NCI-H510A (cell line): ENCODE measurements at regions not wholly inside any gene's neighbourhood (a gene's known extent, or its start where the extent isn't known, plus 50 kb on each side); places are given as distances from the start of the nearest gene placed in this dataset.

Experiments used
- DNase-seq: peaks from one replicate; lab custom pipeline; 2025; lab: John Stamatoyannopoulos, UW

GRCh38 chr4:137067735-137068134 lies 464.6 kb downstream of the PCDH18 start:
- no peak for DNase-seq

- DNase-seq: no peak
These were observed 467.0 kb downstream of the PCDH18 start for GRCh38 chr4:137065311-137065710.

GRCh38 chr4:137063961-137064360 lies 468.3 kb downstream of the PCDH18 start:
- DNase-seq: no peak

- no peak for DNase-seq
These were observed 489.1 kb downstream of the PCDH18 start for GRCh38 chr4:137043184-137043583.

- DNase-seq: no peak
These were observed 492.9 kb downstream of the PCDH18 start for GRCh38 chr4:137039370-137039769.

GRCh38 chr4:137032222-137032621 lies 500.1 kb downstream of the PCDH18 start:
- DNase-seq: peak; percentile 40

- no peak for DNase-seq
These were observed 503.3 kb downstream of the PCDH18 start for GRCh38 chr4:137029026-137029425.

GRCh38 chr4:137025484-137026059 lies 506.7 kb downstream of the PCDH18 start:
- no peak for DNase-seq

- no peak for DNase-seq
These were observed 516.6 kb downstream of the PCDH18 start for GRCh38 chr4:137015426-137016409.

GRCh38 chr4:137000432-137000831 lies 531.9 kb downstream of the PCDH18 start:
- no peak for DNase-seq

GRCh38 chr4:136992032-136992431 lies 540.3 kb downstream of the PCDH18 start:
- DNase-seq: no peak

GRCh38 chr4:136985683-136986082 lies 546.6 kb downstream of the PCDH18 start:
- DNase-seq: no peak

- DNase-seq: no peak
These were observed 565.2 kb downstream of the PCDH18 start for GRCh38 chr4:136967069-136967468.

- DNase-seq: no peak
These were observed 566.8 kb downstream of the PCDH18 start for GRCh38 chr4:136965478-136965877.

GRCh38 chr4:136962868-136963267 lies 569.4 kb downstream of the PCDH18 start:
- DNase-seq: no peak

GRCh38 chr4:136946307-136946907 lies 585.9 kb downstream of the PCDH18 start:
- DNase-seq: no peak

- DNase-seq: no peak
These were observed 592.5 kb downstream of the PCDH18 start for GRCh38 chr4:136939781-136940180.

- no peak for DNase-seq
These were observed 596.4 kb downstream of the PCDH18 start for GRCh38 chr4:136935871-136936270.

GRCh38 chr4:136935305-136935704 lies 597.0 kb downstream of the PCDH18 start:
- no peak for DNase-seq

- no peak for DNase-seq
These were observed 597.7 kb downstream of the PCDH18 start for GRCh38 chr4:136934601-136935000.

- no peak for DNase-seq
These were observed 600.5 kb downstream of the PCDH18 start for GRCh38 chr4:136931781-136932180.

- DNase-seq: no peak
These were observed 603.3 kb downstream of the PCDH18 start for GRCh38 chr4:136928957-136929411.

- DNase-seq: no peak
These were observed 605.1 kb downstream of the PCDH18 start for GRCh38 chr4:136927172-136927571.
